SK-N-SH (cell line): ENCODE measurements at regions not wholly inside any gene's neighbourhood (a gene's known extent, or its start where the extent isn't known, plus 50 kb on each side); places are given as distances from the start of the nearest gene placed in this dataset.
"Not testable (repeated sequence)": the region's sequence is repeated elsewhere in the genome, so short reads cannot be mapped to it uniquely, and the experiment has no call there.

ENCODE experiments used
- CTCF ChIA-PET: fragments of 300-600, 350-600 bp; formaldehyde crosslinking; extraction: SDS; loops from one replicate; lab custom pipeline; 2021; lab: Yijun Ruan, JAX
- POLR2A ChIA-PET: fragments of 350-600 bp; sonication (Branson Sonifier 250); formaldehyde crosslinking; extraction: SDS; loops from one replicate; lab custom pipeline; 2020; ENCODE audit warnings: antibody characterized with exemption, inconsistent platforms; lab: Yijun Ruan, JAX
- DNase-seq: peaks from one replicate; pipeline ENCODE4 v3.0.0; 2012
- H2AFZ ChIP-seq: fragments of 200-600 bp; sonication (generic); 2 replicates; pipeline ENCODE4 v1.8.1; 2016; ENCODE audit warnings: antibody characterized with exemption, mild to moderate bottlenecking, low read depth
- H3F3A ChIP-seq: fragments of 200-600 bp; sonication (generic); replicated peaks from 2 replicates; pipeline ENCODE3; 2016; ENCODE audit warnings: antibody characterized with exemption, mild to moderate bottlenecking; ENCODE audit not compliant: insufficient read depth
- H3K27ac ChIP-seq, 2 experiments: fragments of 200-500 bp in 1 of 2; fragments of 200-600 bp in 1 of 2; sonication (Bioruptor generic) in 1 of 2; sonication (generic), shearing (Covaris generic) in 1 of 2; 2 replicates each; pipeline versions ENCODE4 v1.5.1 to v1.6.1; 2014 to 2016; ENCODE audit warnings: low read depth in 2 of 2, inconsistent platforms in 1 of 2, low read length in 1 of 2, mild to moderate bottlenecking in 1 of 2, mixed read lengths in 1 of 2
- H3K27me3 ChIP-seq: fragments of 200-600 bp; sonication (generic), shearing (Covaris generic); 2 replicates; pipeline ENCODE4 v1.6.1; 2016; ENCODE audit warnings: mixed run types; ENCODE audit not compliant: insufficient read depth
- H3K36me3 ChIP-seq, 2 experiments: fragments of 200-500 bp in 1 of 2; fragments of 200-600 bp in 1 of 2; sonication (Bioruptor generic) in 1 of 2; sonication (generic) in 1 of 2; replicated peaks in 1 of 2; 2 replicates each; pipeline versions ENCODE3 to v1.5.1; 2014 to 2016; ENCODE audit warnings: low read length in 1 of 2, mild to moderate bottlenecking in 1 of 2; ENCODE audit not compliant: insufficient read depth in 2 of 2, control insufficient read depth in 1 of 2
- H3K4me1 ChIP-seq, 2 experiments: fragments of 200-500 bp in 1 of 2; fragments of 200-600 bp in 1 of 2; sonication (Bioruptor generic) in 1 of 2; sonication (generic), shearing (Covaris generic) in 1 of 2; 2 replicates each; pipeline versions ENCODE4 v1.5.1 to v1.6.1; 2014 to 2016; ENCODE audit warnings: low read depth in 1 of 2, low read length in 1 of 2, mixed run types in 1 of 2; ENCODE audit not compliant: insufficient read depth in 2 of 2, control insufficient read depth in 1 of 2
- H3K4me2 ChIP-seq: fragments of 200-600 bp; sonication (generic), shearing (Covaris generic); 2 replicates; pipeline ENCODE4 v1.6.1; 2017; ENCODE audit warnings: mixed run types
- H3K4me3 ChIP-seq, 2 experiments: fragments of 200-500 bp in 1 of 2; fragments of 200-600 bp in 1 of 2; sonication (Bioruptor generic) in 1 of 2; sonication (generic), shearing (Covaris generic) in 1 of 2; 2 replicates each; pipeline versions ENCODE4 v1.5.1 to v1.8.1; 2014 to 2016; ENCODE audit warnings: low read depth in 2 of 2, inconsistent platforms in 1 of 2, low read length in 1 of 2, mild to moderate bottlenecking in 1 of 2, mixed read lengths in 1 of 2, moderate library complexity in 1 of 2
- H3K79me2 ChIP-seq: fragments of 200-600 bp; sonication (generic); 2 replicates; pipeline ENCODE4 v1.8.1; 2017; ENCODE audit warnings: mild to moderate bottlenecking; ENCODE audit not compliant: insufficient read depth
- H3K9ac ChIP-seq: fragments of 200-600 bp; sonication (generic); 2 replicates; pipeline ENCODE4 v1.6.1; 2017; ENCODE audit warnings: mixed run types
- H3K9me2 ChIP-seq: fragments of 200-600 bp; sonication (generic); 2 replicates; pipeline ENCODE4 v1.6.1; 2017; ENCODE audit warnings: mixed run types
- H3K9me3 ChIP-seq: fragments of 200-600 bp; sonication (generic); 2 replicates; pipeline ENCODE4 v1.6.1; 2017; ENCODE audit warnings: mixed run types, mild to moderate bottlenecking, moderate library complexity
- H4K20me1 ChIP-seq: fragments of 200-600 bp; sonication (generic); 2 replicates; pipeline ENCODE4 v1.6.1; 2017; ENCODE audit warnings: mild to moderate bottlenecking, mixed run types; ENCODE audit not compliant: insufficient read depth
- CHD2 ChIP-seq: fragments of 150-350 bp; IDR thresholded peaks from 2 replicates; pipeline ENCODE4 v1.6.1; 2018; ENCODE audit warnings: low read length; ENCODE audit not compliant: partially characterized antibody
- CTCF ChIP-seq: fragments of 200-600 bp; sonication (generic); IDR thresholded peaks from 2 replicates; pipeline ENCODE4 v1.6.1; 2017; ENCODE audit warnings: antibody characterized with exemption, mild to moderate bottlenecking, moderate library complexity
- ELF1 ChIP-seq: IDR thresholded peaks from 2 replicates; pipeline ENCODE4 v1.4.0; 2012
- EP300 ChIP-seq, 2 experiments: IDR thresholded peaks; 2 replicates each; pipeline versions ENCODE4 v1.4.0 to v1.6.1; 2012; ENCODE audit warnings: borderline replicate concordance in 1 of 2, low read depth in 1 of 2, low read length in 1 of 2
- FOXJ3 ChIP-seq: sonication (generic); formaldehyde crosslinking; IDR thresholded peaks from 2 replicates; pipeline ENCODE4 v1.5.1; 2020; ENCODE audit warnings: mild to moderate bottlenecking, missing genetic modification reagents
- GATA2 ChIP-seq: sonication (generic); formaldehyde crosslinking; IDR thresholded peaks from 2 replicates; pipeline ENCODE4 v1.5.0; 2020; ENCODE audit warnings: mild to moderate bottlenecking, missing genetic modification reagents
- JUND ChIP-seq: IDR thresholded peaks from 2 replicates; pipeline ENCODE4 v1.4.0; 2012
- MAX ChIP-seq: IDR thresholded peaks from 2 replicates; pipeline ENCODE4 v1.4.0; 2012; ENCODE audit warnings: low read depth
- MXI1 ChIP-seq: IDR thresholded peaks from 2 replicates; pipeline ENCODE4 v1.6.1; 2012; ENCODE audit warnings: mild to moderate bottlenecking, low read depth, low read length, improper control_type of control experiment
- POLR2AphosphoS5 ChIP-seq: IDR thresholded peaks from 2 replicates; pipeline ENCODE4 v1.6.1; 2012; ENCODE audit warnings: low read depth, low read length
- RCOR1 ChIP-seq: fragments of 150-350 bp; IDR thresholded peaks from 2 replicates; pipeline ENCODE4 v1.6.1; 2017; ENCODE audit warnings: antibody characterized with exemption, low read length
- SIN3A ChIP-seq: IDR thresholded peaks from 2 replicates; pipeline ENCODE4 v1.6.1; 2012; ENCODE audit warnings: low read depth, mild to moderate bottlenecking, low read length, moderate library complexity, borderline replicate concordance
- TAF1 ChIP-seq: IDR thresholded peaks from 2 replicates; pipeline ENCODE4 v1.6.1; 2012; ENCODE audit warnings: low read depth, mild to moderate bottlenecking, low read length, moderate library complexity, borderline replicate concordance
- TCF12 ChIP-seq: IDR thresholded peaks from 2 replicates; pipeline ENCODE4 v1.4.0; 2012
- USF1 ChIP-seq: IDR thresholded peaks from 2 replicates; pipeline ENCODE4 v1.4.0; 2012; ENCODE audit warnings: low read depth, borderline replicate concordance
- USF2 ChIP-seq: fragments of 150-350 bp; IDR thresholded peaks from 2 replicates; pipeline ENCODE4 v1.6.1; 2017; ENCODE audit warnings: antibody characterized with exemption, low read length, low read depth, borderline replicate concordance
- ZBTB33 ChIP-seq: IDR thresholded peaks from 2 replicates; pipeline ENCODE4 v1.4.0; 2012; ENCODE audit warnings: low read depth, borderline replicate concordance
- WGBS: methylation state at CpG from one replicate; pipeline ENCODE4 v1.1.6; 2017; ENCODE audit warnings: low lambda C conversion rate; 5-methylcytosine and 5-hydroxymethylcytosine counted together

- WGBS, result 93% methylated on average over 3 of the region's 3 CpGs
- no peak overlapping the region for H3K4me2 ChIP-seq
- H3F3A ChIP-seq, result no peaks in the 10 kb centered on the region
- H3K9ac ChIP-seq, result no peak overlapping the region
- no peak overlapping the region for H3K4me3 ChIP-seq
- ChIA-PET CTCF (interaction anchor here (1.7 kb wide), 1 partner anchor 1155 kb away, joined by 3 read pairs; no protein-coding TSS in a partner anchor), POLR2A (no interaction called here)
- DNase-seq, result no peak
- H2AFZ ChIP-seq, result no peak overlapping the region
- no peaks in the 10 kb centered on the region for H3K36me3 ChIP-seq
- H3K9me2 ChIP-seq, result no peaks in the 10 kb centered on the region
- TF ChIP-seq TCF12 (no peak), GATA2 (CRISPR knock-in tag) (no peak), FOXJ3 (CRISPR knock-in tag) (no peak), ELF1 (no peak), MAX (no peak), TAF1 (no peak), RCOR1 (no peak), CHD2 (no peak), MXI1 (no peak), POLR2AphosphoS5 (no peak), USF2 (no peak), USF1 (no peak), ZBTB33 (no peak), JUND (no peak), SIN3A (no peak), CTCF (no peak), EP300 (IDR thresholded peaks at IDR 0.05; ENCODE audit: borderline replicate concordance in 1 of 2, low read depth in 1 of 2, low read length in 1 of 2) (no peak)
- peaks cover 0 to 15% of the 10 kb centered on the region in 2 experiments; a peak in 3 of 4 replicates for H3K4me1 ChIP-seq
- no peaks in the 10 kb centered on the region for H3K9me3 ChIP-seq
- no peaks in the 10 kb centered on the region for H3K79me2 ChIP-seq
- peak overlapping the region in 1 of 2 experiments; percentile 9; a peak in 1 of 4 replicates for H3K27ac ChIP-seq
- H3K27me3 ChIP-seq, result no peaks in the 10 kb centered on the region
- H4K20me1 ChIP-seq, result no peaks in the 10 kb centered on the region
Observed at GRCh38 chr3:178206521-178206920, 329.7 kb upstream of the KCNMB2 start.

- H4K20me1 ChIP-seq, H3K4me3 ChIP-seq, H3K79me2 ChIP-seq, H3F3A ChIP-seq, H3K4me2 ChIP-seq, H2AFZ ChIP-seq, CTCF ChIA-PET, POLR2A ChIA-PET, H3K27ac ChIP-seq, H3K9ac ChIP-seq, H3K9me2 ChIP-seq, H3K9me3 ChIP-seq, DNase-seq, H3K27me3 ChIP-seq, H3K36me3 ChIP-seq: not testable (repeated sequence)
- 89% methylated on average over 2 of the region's 2 CpGs for WGBS
- H3K4me1 ChIP-seq, result peaks cover 0 to 11% of the 10 kb centered on the region in 2 experiments; a peak in 2 of 4 replicates
Observed at GRCh38 chr3:178207161-178207560, 329.1 kb upstream of the KCNMB2 start.

- H3K4me2 ChIP-seq, H3K27me3 ChIP-seq, H3K9me2 ChIP-seq, H3K9me3 ChIP-seq, H3F3A ChIP-seq, H3K4me3 ChIP-seq, H4K20me1 ChIP-seq, H3K79me2 ChIP-seq, H3K36me3 ChIP-seq, CTCF ChIA-PET, H2AFZ ChIP-seq, H3K9ac ChIP-seq, H3K27ac ChIP-seq, H3K4me1 ChIP-seq, POLR2A ChIA-PET, DNase-seq: not testable (repeated sequence)
- WGBS, result 96% methylated on average over 9 of the region's 9 CpGs
Observed at GRCh38 chr3:178207627-178208026, 328.6 kb upstream of the KCNMB2 start.
